ENCODE measurements at regions not wholly inside any gene's neighbourhood (a gene's known extent, or its start where the extent isn't known, plus 50 kb on each side); places are given as distances from the start of the nearest gene placed in this dataset.

DNA sequence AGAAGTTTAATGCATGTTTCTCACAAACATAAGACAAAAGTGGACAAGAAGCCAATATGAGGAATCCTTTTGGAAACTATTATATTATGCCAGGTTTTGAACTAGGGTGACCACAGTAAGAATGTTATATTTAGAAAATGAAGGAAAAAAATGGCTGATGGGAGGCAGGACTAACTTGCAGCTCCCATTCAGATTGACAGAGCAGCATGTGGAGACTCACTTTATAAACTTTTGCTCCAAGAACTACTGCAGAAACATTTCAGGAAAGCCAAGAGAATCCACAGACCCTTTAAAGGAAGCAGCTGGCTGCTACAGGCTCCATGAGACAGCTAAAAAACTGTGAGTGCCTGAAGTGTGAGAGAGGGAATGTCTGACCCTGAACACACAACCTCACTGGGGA is 738.6 kb upstream of the GRIA3 start:
- TF ChIP-seq, protein P1, sequence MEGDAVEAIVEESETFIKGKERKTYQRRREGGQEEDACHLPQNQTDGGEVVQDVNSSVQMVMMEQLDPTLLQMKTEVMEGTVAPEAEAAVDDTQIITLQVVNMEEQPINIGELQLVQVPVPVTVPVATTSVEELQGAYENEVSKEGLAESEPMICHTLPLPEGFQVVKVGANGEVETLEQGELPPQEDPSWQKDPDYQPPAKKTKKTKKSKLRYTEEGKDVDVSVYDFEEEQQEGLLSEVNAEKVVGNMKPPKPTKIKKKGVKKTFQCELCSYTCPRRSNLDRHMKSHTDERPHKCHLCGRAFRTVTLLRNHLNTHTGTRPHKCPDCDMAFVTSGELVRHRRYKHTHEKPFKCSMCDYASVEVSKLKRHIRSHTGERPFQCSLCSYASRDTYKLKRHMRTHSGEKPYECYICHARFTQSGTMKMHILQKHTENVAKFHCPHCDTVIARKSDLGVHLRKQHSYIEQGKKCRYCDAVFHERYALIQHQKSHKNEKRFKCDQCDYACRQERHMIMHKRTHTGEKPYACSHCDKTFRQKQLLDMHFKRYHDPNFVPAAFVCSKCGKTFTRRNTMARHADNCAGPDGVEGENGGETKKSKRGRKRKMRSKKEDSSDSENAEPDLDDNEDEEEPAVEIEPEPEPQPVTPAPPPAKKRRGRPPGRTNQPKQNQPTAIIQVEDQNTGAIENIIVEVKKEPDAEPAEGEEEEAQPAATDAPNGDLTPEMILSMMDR (IDR thresholded peaks at IDR 0.05; ENCODE audit: low read depth, low read length), result no peak
- TF ChIP-seq POLR2A (IDR thresholded peaks at IDR 0.05; ENCODE audit: extremely low read depth, insufficient read length), result no peak

Data from NB4 (cell line).